SK-N-SH (cell line): ENCODE measurements at regions not wholly inside any gene's neighbourhood (a gene's known extent, or its start where the extent isn't known, plus 50 kb on each side); places are given as distances from the start of the nearest gene placed in this dataset.

Source experiments
- CTCF ChIA-PET: fragments of 300-600, 350-600 bp; formaldehyde crosslinking; extraction: SDS; loops from one replicate; lab custom pipeline; 2021; lab: Yijun Ruan, JAX
- POLR2A ChIA-PET: fragments of 350-600 bp; sonication (Branson Sonifier 250); formaldehyde crosslinking; extraction: SDS; loops from one replicate; lab custom pipeline; 2020; ENCODE audit warnings: antibody characterized with exemption, inconsistent platforms; lab: Yijun Ruan, JAX
- DNase-seq: peaks from one replicate; pipeline ENCODE4 v3.0.0; 2012
- H2AFZ ChIP-seq: fragments of 200-600 bp; sonication (generic); 2 replicates; pipeline ENCODE4 v1.8.1; 2016; ENCODE audit warnings: antibody characterized with exemption, mild to moderate bottlenecking, low read depth
- H3F3A ChIP-seq: fragments of 200-600 bp; sonication (generic); replicated peaks from 2 replicates; pipeline ENCODE3; 2016; ENCODE audit warnings: antibody characterized with exemption, mild to moderate bottlenecking; ENCODE audit not compliant: insufficient read depth
- H3K27ac ChIP-seq, 2 experiments: fragments of 200-500 bp in 1 of 2; fragments of 200-600 bp in 1 of 2; sonication (Bioruptor generic) in 1 of 2; sonication (generic), shearing (Covaris generic) in 1 of 2; 2 replicates each; pipeline versions ENCODE4 v1.5.1 to v1.6.1; 2014 to 2016; ENCODE audit warnings: low read depth in 2 of 2, inconsistent platforms in 1 of 2, low read length in 1 of 2, mild to moderate bottlenecking in 1 of 2, mixed read lengths in 1 of 2
- H3K27me3 ChIP-seq: fragments of 200-600 bp; sonication (generic), shearing (Covaris generic); 2 replicates; pipeline ENCODE4 v1.6.1; 2016; ENCODE audit warnings: mixed run types; ENCODE audit not compliant: insufficient read depth
- H3K36me3 ChIP-seq, 2 experiments: fragments of 200-500 bp in 1 of 2; fragments of 200-600 bp in 1 of 2; sonication (Bioruptor generic) in 1 of 2; sonication (generic) in 1 of 2; replicated peaks in 1 of 2; 2 replicates each; pipeline versions ENCODE3 to v1.5.1; 2014 to 2016; ENCODE audit warnings: low read length in 1 of 2, mild to moderate bottlenecking in 1 of 2; ENCODE audit not compliant: insufficient read depth in 2 of 2, control insufficient read depth in 1 of 2
- H3K4me1 ChIP-seq, 2 experiments: fragments of 200-500 bp in 1 of 2; fragments of 200-600 bp in 1 of 2; sonication (Bioruptor generic) in 1 of 2; sonication (generic), shearing (Covaris generic) in 1 of 2; 2 replicates each; pipeline versions ENCODE4 v1.5.1 to v1.6.1; 2014 to 2016; ENCODE audit warnings: low read depth in 1 of 2, low read length in 1 of 2, mixed run types in 1 of 2; ENCODE audit not compliant: insufficient read depth in 2 of 2, control insufficient read depth in 1 of 2
- H3K4me2 ChIP-seq: fragments of 200-600 bp; sonication (generic), shearing (Covaris generic); 2 replicates; pipeline ENCODE4 v1.6.1; 2017; ENCODE audit warnings: mixed run types
- H3K4me3 ChIP-seq, 2 experiments: fragments of 200-500 bp in 1 of 2; fragments of 200-600 bp in 1 of 2; sonication (Bioruptor generic) in 1 of 2; sonication (generic), shearing (Covaris generic) in 1 of 2; 2 replicates each; pipeline versions ENCODE4 v1.5.1 to v1.8.1; 2014 to 2016; ENCODE audit warnings: low read depth in 2 of 2, inconsistent platforms in 1 of 2, low read length in 1 of 2, mild to moderate bottlenecking in 1 of 2, mixed read lengths in 1 of 2, moderate library complexity in 1 of 2
- H3K79me2 ChIP-seq: fragments of 200-600 bp; sonication (generic); 2 replicates; pipeline ENCODE4 v1.8.1; 2017; ENCODE audit warnings: mild to moderate bottlenecking; ENCODE audit not compliant: insufficient read depth
- H3K9ac ChIP-seq: fragments of 200-600 bp; sonication (generic); 2 replicates; pipeline ENCODE4 v1.6.1; 2017; ENCODE audit warnings: mixed run types
- H3K9me2 ChIP-seq: fragments of 200-600 bp; sonication (generic); 2 replicates; pipeline ENCODE4 v1.6.1; 2017; ENCODE audit warnings: mixed run types
- H3K9me3 ChIP-seq: fragments of 200-600 bp; sonication (generic); 2 replicates; pipeline ENCODE4 v1.6.1; 2017; ENCODE audit warnings: mixed run types, mild to moderate bottlenecking, moderate library complexity
- H4K20me1 ChIP-seq: fragments of 200-600 bp; sonication (generic); 2 replicates; pipeline ENCODE4 v1.6.1; 2017; ENCODE audit warnings: mild to moderate bottlenecking, mixed run types; ENCODE audit not compliant: insufficient read depth
- ELF1 ChIP-seq: IDR thresholded peaks from 2 replicates; pipeline ENCODE4 v1.4.0; 2012
- EP300 ChIP-seq, 2 experiments: IDR thresholded peaks; 2 replicates each; pipeline versions ENCODE4 v1.4.0 to v1.6.1; 2012; ENCODE audit warnings: borderline replicate concordance in 1 of 2, low read depth in 1 of 2, low read length in 1 of 2
- EZH2phosphoT487 ChIP-seq: fragments of 200-600 bp; sonication (generic); IDR thresholded peaks from 2 replicates; pipeline ENCODE4 v1.6.1; 2017; ENCODE audit warnings: low read depth, mixed run types, mild to moderate bottlenecking, antibody characterized with exemption, moderate library complexity, borderline replicate concordance
- GABPA ChIP-seq: IDR thresholded peaks from 2 replicates; pipeline ENCODE4 v1.4.0; 2012; ENCODE audit warnings: low read depth, mild to moderate bottlenecking
- GATA2 ChIP-seq: sonication (generic); formaldehyde crosslinking; IDR thresholded peaks from 2 replicates; pipeline ENCODE4 v1.5.0; 2020; ENCODE audit warnings: mild to moderate bottlenecking, missing genetic modification reagents
- IRF3 ChIP-seq: fragments of 150-350 bp; IDR thresholded peaks from 2 replicates; pipeline ENCODE4 v1.6.1; 2016; ENCODE audit warnings: mild to moderate bottlenecking, low read depth, low read length
- MEF2A ChIP-seq: IDR thresholded peaks from 2 replicates; pipeline ENCODE4 v1.4.0; 2012; ENCODE audit warnings: low read depth, borderline replicate concordance
- NFIC ChIP-seq: IDR thresholded peaks from 2 replicates; pipeline ENCODE4 v1.4.0; 2012; ENCODE audit warnings: borderline replicate concordance
- NRF1 ChIP-seq: IDR thresholded peaks from 2 replicates; pipeline ENCODE4 v1.6.1; 2012; ENCODE audit warnings: low read depth, mild to moderate bottlenecking, low read length
- POLR2AphosphoS5 ChIP-seq: IDR thresholded peaks from 2 replicates; pipeline ENCODE4 v1.6.1; 2012; ENCODE audit warnings: low read depth, low read length
- RAD21 ChIP-seq: IDR thresholded peaks from 2 replicates; pipeline ENCODE4 v1.6.1; 2012; ENCODE audit warnings: mild to moderate bottlenecking, low read length
- RCOR1 ChIP-seq: fragments of 150-350 bp; IDR thresholded peaks from 2 replicates; pipeline ENCODE4 v1.6.1; 2017; ENCODE audit warnings: antibody characterized with exemption, low read length
- SMC3 ChIP-seq: IDR thresholded peaks from 2 replicates; pipeline ENCODE4 v1.6.1; 2012; ENCODE audit warnings: low read depth, low read length, improper control_type of control experiment
- TCF12 ChIP-seq: IDR thresholded peaks from 2 replicates; pipeline ENCODE4 v1.4.0; 2012
- TEAD4 ChIP-seq: IDR thresholded peaks from 2 replicates; pipeline ENCODE4 v1.4.0; 2012; ENCODE audit warnings: mild to moderate bottlenecking, borderline replicate concordance; ENCODE audit not compliant: insufficient read depth
- USF1 ChIP-seq: IDR thresholded peaks from 2 replicates; pipeline ENCODE4 v1.4.0; 2012; ENCODE audit warnings: low read depth, borderline replicate concordance
- YY1 ChIP-seq: IDR thresholded peaks from 2 replicates; pipeline ENCODE4 v1.4.0; 2012; ENCODE audit warnings: low read depth, mild to moderate bottlenecking
- ZBTB33 ChIP-seq: IDR thresholded peaks from 2 replicates; pipeline ENCODE4 v1.4.0; 2012; ENCODE audit warnings: low read depth, borderline replicate concordance
- WGBS: methylation state at CpG from one replicate; pipeline ENCODE4 v1.1.6; 2017; ENCODE audit warnings: low lambda C conversion rate; 5-methylcytosine and 5-hydroxymethylcytosine counted together

- TF ChIP-seq EP300 (IDR thresholded peaks at IDR 0.05; ENCODE audit: borderline replicate concordance in 1 of 2, low read depth in 1 of 2, low read length in 1 of 2) (no peak), NRF1 (no peak), ELF1 (no peak), NFIC (no peak), MEF2A (no peak), POLR2AphosphoS5 (no peak)
These were observed 140.8 kb upstream of the PTPN1 start (continued) for GRCh38 chr20:50369225-50370035.

GRCh38 chr20:50370036-50370566 is 140.1 kb upstream of the PTPN1 start:
- WGBS, result 91% methylated on average over 11 of the region's 11 CpGs
- Histone ChIP-seq H3K36me3 (no peaks in the 10 kb centered on the region), H3K4me2 (no peak overlapping the region), H3K27ac (no peak overlapping the region), H4K20me1 (no peaks in the 10 kb centered on the region), H3K79me2 (no peaks in the 10 kb centered on the region), H3K9me3 (no peaks in the 10 kb centered on the region), H3K4me3 (no peak overlapping the region), H3K27me3 (no peaks in the 10 kb centered on the region), H3K4me1 (peaks cover 0 to 8% of the 10 kb centered on the region in 2 experiments; a peak in 1 of 4 replicates), H3K9me2 (no peaks in the 10 kb centered on the region), H2AFZ (no peak overlapping the region), H3F3A (no peaks in the 10 kb centered on the region)
- POLR2A ChIA-PET, result no interaction called here
- no peak for DNase-seq
- TF ChIP-seq USF1, result no peak
- TF ChIP-seq RCOR1, result no peak
- no peak for TF ChIP-seq TEAD4
- no peak for TF ChIP-seq MEF2A
- TF ChIP-seq GABPA, result no peak
- TF ChIP-seq, all 33 proteins: peak for 0
- H3K9ac ChIP-seq, result no peak overlapping the region
- CTCF ChIA-PET, result interaction anchor here (1.6 kb wide), 2 partner anchors 8 to 206 kb away, joined by 4 to 5 read pairs; no protein-coding TSS in a partner anchor

GRCh38 chr20:50371878-50372769 is 138.1 kb upstream of the PTPN1 start:
- H3K27me3 ChIP-seq, result no peaks in the 10 kb centered on the region
- TF ChIP-seq GATA2 (CRISPR knock-in tag) (no peak), TEAD4 (no peak), IRF3 (no peak), YY1 (no peak), RAD21 (no peak), SMC3 (no peak), ZBTB33 (no peak), EZH2phosphoT487 (no peak), NFIC (no peak), TCF12 (no peak)
- TF ChIP-seq, all 33 proteins: peak for 0
- Histone ChIP-seq H3K9ac (no peak overlapping the region), H3F3A (no peaks in the 10 kb centered on the region), H4K20me1 (no peaks in the 10 kb centered on the region), H2AFZ (no peak overlapping the region), H3K9me2 (no peaks in the 10 kb centered on the region), H3K36me3 (no peaks in the 10 kb centered on the region), H3K79me2 (no peaks in the 10 kb centered on the region), H3K27ac (no peak overlapping the region), H3K9me3 (no peaks in the 10 kb centered on the region), H3K4me1 (peaks cover 6 to 8% of the 10 kb centered on the region in 2 experiments; a peak in 1 of 4 replicates), H3K4me3 (no peak overlapping the region), H3K4me2 (no peak overlapping the region)
- WGBS, result 84% methylated on average over 12 of the region's 13 CpGs
- ChIA-PET CTCF (no interaction called here), POLR2A (no interaction called here)
- DNase-seq, result no peak
